ENCODE measurements at regions not wholly inside any gene's neighbourhood (a gene's known extent, or its start where the extent isn't known, plus 50 kb on each side); places are given as distances from the start of the nearest gene placed in this dataset.

DNA sequence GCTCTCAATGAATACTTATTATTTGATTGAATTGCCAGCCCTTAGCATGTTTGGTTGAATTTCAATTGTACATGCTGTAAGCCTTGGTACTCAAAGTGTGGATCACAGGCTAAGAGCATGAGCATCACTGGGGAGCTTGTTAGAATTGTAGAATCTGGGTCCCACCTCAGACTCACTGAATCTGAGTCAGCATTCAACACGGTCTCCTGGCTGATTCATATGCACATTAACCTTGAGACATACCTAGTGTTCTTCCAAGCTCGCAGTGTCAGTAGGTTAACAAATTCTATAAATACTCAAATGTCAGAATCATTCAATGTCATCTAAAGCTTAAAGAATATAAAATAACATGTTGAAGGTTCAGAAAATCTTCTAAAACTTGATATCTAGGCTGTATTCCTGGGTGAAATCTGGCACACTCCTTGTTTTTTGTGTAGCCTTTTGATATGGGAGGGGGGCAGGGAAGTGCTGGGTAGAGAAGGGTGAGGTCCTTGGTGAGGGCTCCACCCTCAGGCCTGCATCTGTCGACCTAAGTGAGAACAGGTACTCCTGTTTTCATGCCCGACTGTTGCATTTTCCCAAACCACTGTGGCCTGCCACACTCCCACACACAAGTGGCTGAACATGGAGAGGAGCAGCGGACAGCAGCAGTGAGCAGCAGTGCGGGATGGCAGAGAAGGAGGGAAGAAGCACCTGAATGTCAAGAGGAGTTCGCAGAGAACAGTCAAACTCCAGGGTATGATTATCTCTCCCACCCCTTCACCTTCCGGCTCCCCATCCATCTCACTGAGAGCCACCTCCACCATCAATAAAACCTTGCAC lies 529.6 kb upstream of the IGFBP7 start:
- DNase-seq (ENCODE audit: low read depth in 2 of 3, low spot score in 2 of 3) = no peak

DNA sequence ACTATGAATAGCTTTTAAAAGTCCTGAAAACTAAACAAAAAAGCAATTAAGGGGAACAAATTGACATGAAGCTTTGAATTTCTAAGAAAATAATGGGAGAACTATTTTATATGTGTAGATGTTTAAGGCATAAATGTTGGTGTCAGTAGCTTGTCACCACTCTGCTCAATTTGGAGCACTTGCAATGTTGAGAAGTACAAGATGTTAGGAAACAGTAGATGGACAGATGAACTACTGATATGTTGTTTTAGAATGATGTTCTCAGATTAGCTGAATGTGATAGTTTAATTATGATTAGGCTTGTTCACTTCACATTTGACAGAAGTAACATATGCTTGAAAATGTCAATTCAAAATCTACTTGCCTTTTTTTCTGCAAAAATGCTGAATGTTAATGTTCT lies 525.7 kb upstream of the IGFBP7 start:
- no peak for DNase-seq (ENCODE audit: low read depth in 2 of 3, low spot score in 2 of 3)

GRCh38 chr4:57633212-57633859 lies 523.2 kb upstream of the IGFBP7 start:
- no peak for DNase-seq (ENCODE audit: low read depth in 2 of 3, low spot score in 2 of 3)

DNA sequence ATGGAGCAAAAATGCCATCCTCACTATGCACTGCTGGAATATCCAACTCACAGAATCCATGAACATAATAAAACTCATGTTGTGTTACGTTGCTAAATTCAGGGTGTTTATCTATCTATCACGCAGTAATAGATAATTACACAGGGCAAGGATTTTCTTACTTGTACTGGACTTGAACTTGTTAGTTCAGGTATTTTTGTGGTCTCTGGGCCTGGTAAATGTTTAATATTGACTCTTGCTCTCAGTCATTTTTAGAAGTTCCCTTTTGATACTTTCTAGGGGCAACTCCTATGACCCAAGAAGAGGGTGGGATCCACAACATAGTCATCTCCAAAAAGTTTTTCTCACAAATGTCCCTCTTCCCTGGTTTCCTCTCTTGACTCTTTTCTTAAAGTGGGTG lies 522.4 kb upstream of the IGFBP7 start:
- no peak for DNase-seq (ENCODE audit: low read depth in 2 of 3, low spot score in 2 of 3)

DNA sequence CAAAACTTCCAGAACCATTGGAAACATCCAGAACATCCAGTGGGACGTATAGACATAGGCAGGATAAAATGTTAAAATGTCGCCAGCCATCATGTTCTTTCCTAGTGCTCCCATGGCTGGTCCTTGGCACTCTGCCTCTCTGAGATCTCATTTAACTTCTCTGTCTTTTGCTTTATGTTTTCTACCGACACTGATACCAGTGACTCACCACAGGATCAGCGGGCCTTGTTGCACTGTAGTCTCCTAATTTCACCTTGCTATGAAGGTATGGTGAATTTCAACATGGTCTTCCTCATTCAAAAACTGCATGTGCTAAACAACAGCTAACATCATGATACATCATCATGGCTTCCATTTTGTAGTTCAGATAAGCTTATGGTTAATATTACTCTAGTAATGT lies 521.0 kb upstream of the IGFBP7 start:
- DNase-seq (ENCODE audit: low read depth in 2 of 3, low spot score in 2 of 3) = no peak

DNA sequence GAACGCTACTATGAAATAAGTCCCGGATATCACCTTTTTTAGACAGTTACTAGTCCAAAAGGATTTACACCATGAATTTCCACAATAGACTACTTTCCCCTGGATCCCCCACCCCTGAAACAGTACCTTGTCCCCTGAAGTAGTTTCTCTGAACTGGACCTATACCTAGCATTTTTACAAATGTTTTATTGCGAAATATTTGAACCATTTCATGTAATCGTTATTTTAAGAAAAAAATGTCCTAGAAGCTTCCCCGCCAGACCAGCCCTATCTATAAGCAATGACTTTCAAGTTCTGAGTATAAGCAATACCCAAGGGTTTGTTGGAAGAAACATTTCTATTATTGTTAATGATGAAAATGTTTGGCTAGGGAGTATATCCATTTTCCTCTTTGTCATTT lies 517.8 kb upstream of the IGFBP7 start:
- DNase-seq (ENCODE audit: low read depth in 2 of 3, low spot score in 2 of 3) = no peak

- DNase-seq (ENCODE audit: low read depth in 2 of 3, low spot score in 2 of 3) = no peak
Observed at GRCh38 chr4:57614257-57614932, 504.2 kb upstream of the IGFBP7 start.

DNA sequence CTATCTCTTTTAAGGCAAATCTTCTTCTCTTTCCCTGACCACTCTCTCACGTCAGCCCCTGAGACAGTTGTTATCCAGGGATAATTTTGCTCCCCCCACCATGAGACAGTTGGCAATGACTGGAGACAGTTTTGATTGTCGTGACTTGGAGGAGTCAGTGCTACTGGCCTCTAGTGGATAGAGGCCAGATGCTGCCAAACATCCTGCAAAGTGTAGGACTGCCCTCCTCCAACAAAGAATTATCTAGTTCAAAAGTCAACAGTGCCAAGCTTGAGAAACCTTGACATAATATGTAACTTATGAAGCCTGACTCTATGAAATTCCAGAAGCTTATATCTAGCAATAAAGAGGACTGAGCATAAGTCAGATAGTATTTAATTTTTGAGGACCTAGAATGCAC lies 502.1 kb upstream of the IGFBP7 start:
- DNase-seq (ENCODE audit: low read depth in 2 of 3, low spot score in 2 of 3) = no peak

DNA sequence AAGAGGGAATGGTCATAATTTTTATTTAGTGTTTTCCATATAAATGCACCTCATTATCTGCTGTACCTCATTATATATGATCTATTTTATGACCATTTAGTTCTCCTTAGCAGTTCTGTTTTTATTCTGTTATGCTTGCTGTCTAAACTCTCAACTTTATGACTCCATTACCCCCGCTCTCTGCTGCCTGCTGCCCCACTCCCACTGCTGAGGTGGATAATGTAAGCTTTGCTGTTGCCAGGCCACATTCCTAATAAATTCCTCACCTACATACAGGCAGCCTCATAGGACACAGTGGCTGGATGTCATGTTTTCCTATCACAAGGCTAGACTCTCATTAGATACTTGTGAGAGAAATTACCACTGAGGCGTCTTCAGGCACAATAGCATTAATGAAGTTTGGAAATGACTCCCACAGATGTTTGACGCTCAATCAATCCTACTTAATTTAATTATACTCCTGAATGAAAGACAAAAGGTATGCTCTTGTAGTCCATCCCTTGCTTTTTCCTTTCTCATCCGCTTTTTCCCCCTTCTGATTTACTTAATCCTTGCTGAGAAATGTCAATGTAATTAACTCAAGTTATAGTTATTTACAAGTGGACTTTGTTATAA lies 497.5 kb upstream of the IGFBP7 start:
- no peak for DNase-seq (ENCODE audit: low read depth in 2 of 3, low spot score in 2 of 3)

GRCh38 chr4:57605376-57605775 lies 495.2 kb upstream of the IGFBP7 start:
- DNase-seq (ENCODE audit: low read depth in 2 of 3, low spot score in 2 of 3) = no peak

- DNase-seq (ENCODE audit: low read depth in 2 of 3, low spot score in 2 of 3) = no peak
Observed at GRCh38 chr4:57602141-57602540, 492.0 kb upstream of the IGFBP7 start.

- DNase-seq (ENCODE audit: low read depth in 2 of 3, low spot score in 2 of 3) = no peak
Observed at GRCh38 chr4:57591073-57591472, 480.9 kb upstream of the IGFBP7 start.

DNA sequence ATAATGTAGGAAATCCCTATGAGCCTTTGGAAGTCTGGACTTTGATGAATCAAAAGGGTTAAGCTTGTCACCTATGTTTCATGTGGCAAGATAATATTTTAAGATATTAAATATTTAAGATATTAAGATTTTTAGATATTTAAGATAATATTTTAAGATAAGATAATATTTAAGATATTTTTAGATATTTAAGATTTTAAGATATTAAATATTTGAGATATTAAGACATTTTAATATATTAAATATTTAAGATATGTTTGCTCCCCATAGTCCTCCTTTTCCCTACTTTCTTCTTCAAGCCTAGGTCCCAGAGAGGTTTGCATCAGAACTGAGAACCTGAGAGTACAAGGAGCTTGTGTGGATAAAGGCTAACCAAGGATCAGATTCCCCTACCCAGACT lies 478.4 kb upstream of the IGFBP7 start:
- no peak for DNase-seq (ENCODE audit: low read depth in 2 of 3, low spot score in 2 of 3)

- DNase-seq (ENCODE audit: low read depth in 2 of 3, low spot score in 2 of 3) = no peak
Observed at GRCh38 chr4:57580710-57581599, 470.8 kb upstream of the IGFBP7 start.

DNA sequence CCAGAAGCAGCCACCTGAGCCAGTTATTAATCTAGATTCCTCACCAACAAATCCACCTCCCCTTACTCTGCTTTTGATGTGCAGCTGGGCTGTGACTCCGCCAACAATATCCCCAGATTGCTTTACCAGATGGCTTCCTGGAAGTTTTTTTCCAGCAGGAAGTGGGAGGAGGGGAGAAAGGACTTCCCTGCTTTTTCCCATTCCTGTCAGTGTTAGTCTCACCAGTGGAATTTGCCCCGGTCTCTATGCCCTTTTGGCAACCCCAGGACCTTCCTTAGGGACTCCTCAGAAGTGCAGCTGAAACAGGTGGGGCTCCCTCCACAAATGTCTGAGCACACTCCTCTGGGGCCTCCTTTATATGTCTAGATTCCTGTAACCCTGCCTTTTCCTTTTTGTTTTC lies 465.2 kb upstream of the IGFBP7 start:
- no peak for DNase-seq (ENCODE audit: low read depth in 2 of 3, low spot score in 2 of 3)

GRCh38 chr4:57554556-57555092 lies 444.4 kb upstream of the IGFBP7 start:
- no peak for DNase-seq (ENCODE audit: low read depth in 2 of 3, low spot score in 2 of 3)

- no peak for DNase-seq (ENCODE audit: low read depth in 2 of 3, low spot score in 2 of 3)
Observed at GRCh38 chr4:57553728-57554127, 443.5 kb upstream of the IGFBP7 start.

- no peak for DNase-seq (ENCODE audit: low read depth in 2 of 3, low spot score in 2 of 3)
Observed at GRCh38 chr4:57550198-57550597, 440.0 kb upstream of the IGFBP7 start.

DNA sequence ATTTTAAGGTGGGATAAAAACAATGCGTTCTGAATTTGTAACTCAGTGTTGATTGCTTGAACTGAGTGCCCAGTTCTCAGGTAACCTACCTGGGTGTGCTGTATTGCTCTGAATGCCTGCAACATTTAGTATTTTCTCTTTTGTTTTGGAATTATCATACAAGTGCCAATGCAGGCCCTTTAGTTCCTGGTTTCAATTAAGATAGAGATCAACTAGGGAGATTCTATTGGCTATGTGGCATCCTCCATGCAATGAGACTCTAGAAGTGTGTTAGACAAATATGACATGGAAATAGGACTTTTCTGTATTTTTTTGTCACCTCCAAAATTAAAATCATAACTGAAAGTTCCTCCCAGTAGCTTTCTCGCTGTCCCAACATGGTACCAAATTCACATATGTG lies 438.7 kb upstream of the IGFBP7 start:
- no peak for DNase-seq (ENCODE audit: low read depth in 2 of 3, low spot score in 2 of 3)

Data from hematopoietic multipotent progenitor cell (in vitro differentiated cells).